Hepatocyte (in vitro differentiated cells): ENCODE measurements at regions not wholly inside any gene's neighbourhood (a gene's known extent, or its start where the extent isn't known, plus 50 kb on each side); places are given as distances from the start of the nearest gene placed in this dataset.

Source experiments
- EZH2phosphoT487 ChIP-seq: fragments of 200-600 bp; sonication (generic); IDR thresholded peaks from one replicate; pipeline ENCODE4 v1.6.1; 2018; ENCODE audit warnings: antibody characterized with exemption, mild to moderate bottlenecking, low read depth, moderate library complexity; ENCODE audit not compliant: unreplicated experiment, severe bottlenecking
- TF ChIP-seq, protein P1 (sequence below): fragments of 200-600 bp; sonication (generic); IDR thresholded peaks from 2 replicates; pipeline ENCODE4 v1.5.1; 2016; ENCODE audit warnings: antibody characterized with exemption, mild to moderate bottlenecking; ENCODE audit not compliant: poor library complexity

DNA sequence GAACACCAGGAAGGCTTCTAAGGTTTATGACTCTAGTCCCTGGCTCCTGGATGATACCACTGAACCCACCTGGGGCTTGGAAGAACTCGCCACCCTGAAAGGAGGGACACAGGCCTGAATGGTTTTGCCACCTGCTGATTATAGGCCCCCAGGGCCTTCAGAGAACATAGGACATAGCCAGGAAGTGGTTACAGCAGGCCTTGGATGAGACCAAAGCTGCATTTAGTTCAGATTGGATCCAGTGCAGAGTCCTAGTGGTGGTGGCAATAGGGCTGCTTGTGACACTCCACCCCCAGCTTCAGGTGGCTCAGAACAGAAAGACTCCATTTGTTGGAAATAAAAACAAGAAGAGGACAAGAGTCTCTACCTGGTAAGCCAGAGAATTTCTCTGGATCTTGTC, 101.6 kb upstream of the PLPPR5 start:
- TF ChIP-seq, protein P1, sequence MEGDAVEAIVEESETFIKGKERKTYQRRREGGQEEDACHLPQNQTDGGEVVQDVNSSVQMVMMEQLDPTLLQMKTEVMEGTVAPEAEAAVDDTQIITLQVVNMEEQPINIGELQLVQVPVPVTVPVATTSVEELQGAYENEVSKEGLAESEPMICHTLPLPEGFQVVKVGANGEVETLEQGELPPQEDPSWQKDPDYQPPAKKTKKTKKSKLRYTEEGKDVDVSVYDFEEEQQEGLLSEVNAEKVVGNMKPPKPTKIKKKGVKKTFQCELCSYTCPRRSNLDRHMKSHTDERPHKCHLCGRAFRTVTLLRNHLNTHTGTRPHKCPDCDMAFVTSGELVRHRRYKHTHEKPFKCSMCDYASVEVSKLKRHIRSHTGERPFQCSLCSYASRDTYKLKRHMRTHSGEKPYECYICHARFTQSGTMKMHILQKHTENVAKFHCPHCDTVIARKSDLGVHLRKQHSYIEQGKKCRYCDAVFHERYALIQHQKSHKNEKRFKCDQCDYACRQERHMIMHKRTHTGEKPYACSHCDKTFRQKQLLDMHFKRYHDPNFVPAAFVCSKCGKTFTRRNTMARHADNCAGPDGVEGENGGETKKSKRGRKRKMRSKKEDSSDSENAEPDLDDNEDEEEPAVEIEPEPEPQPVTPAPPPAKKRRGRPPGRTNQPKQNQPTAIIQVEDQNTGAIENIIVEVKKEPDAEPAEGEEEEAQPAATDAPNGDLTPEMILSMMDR: no peak
- TF ChIP-seq EZH2phosphoT487: no peak
